HCT116 (cell line): ENCODE measurements at regions not wholly inside any gene's neighbourhood (a gene's known extent, or its start where the extent isn't known, plus 50 kb on each side); places are given as distances from the start of the nearest gene placed in this dataset.

ENCODE experiments used
- ATAC-seq: fragments of 200-7000 bp; cut with Tn5 transposase; 2 replicates; pipeline ENCODE4 v1.9.1; 2020; ENCODE audit warnings: mild to moderate bottlenecking, moderate library complexity
- BruUV-seq: library from RNA; stranded (reverse); fragments of 400-500 nt; replicated peaks from 2 replicates; lab custom pipeline; 2021; lab: Mats Ljungman, UMichigan
- CTCF ChIA-PET: fragments of 300-600 bp; sonication (Branson Sonifier 250); formaldehyde crosslinking; loops from one replicate; lab custom pipeline; 2021; ENCODE audit warnings: antibody characterized with exemption; lab: Charles Lee
- POLR2A ChIA-PET: fragments of 300-600, 350-600 bp; sonication (Branson Sonifier 250); formaldehyde crosslinking; loops from one replicate; lab custom pipeline; 2021; ENCODE audit warnings: antibody characterized with exemption; lab: Charles Lee
- RAD21 ChIA-PET, 2 experiments: fragments of 300-600 bp; sonication (Branson Sonifier 250); formaldehyde crosslinking; loops; one replicate each; lab custom pipeline; 2023; ENCODE audit warnings: low total read pairs in 2 of 2; ENCODE audit not compliant: uncharacterized antibody in 2 of 2, unreplicated experiment in 2 of 2, low non-redundant PET in 1 of 2; lab: Charles Lee
- DNase-seq: peaks from one replicate; pipeline ENCODE4 v3.0.0-alpha.2; 2010; ENCODE audit warnings: low read depth, low spot score
- H2AFZ ChIP-seq: fragments of 200-600 bp; shearing (Covaris generic), sonication (generic); 2 replicates; pipeline ENCODE4 v1.6.1; 2017; ENCODE audit warnings: low read depth, mixed run types, mixed read lengths, antibody characterized with exemption, low read length; ENCODE audit not compliant: poor library complexity, severe bottlenecking
- H3K27ac ChIP-seq: 2 replicates; pipeline ENCODE4 v1.5.1; 2012; ENCODE audit warnings: low read depth, low read length
- H3K27me3 ChIP-seq: fragments of 200-600 bp; sonication (generic); 2 replicates; pipeline ENCODE4 v1.6.1; 2016; ENCODE audit warnings: mixed run types, low read length, mixed read lengths; ENCODE audit not compliant: insufficient read depth
- H3K36me3 ChIP-seq, 2 experiments: fragments of 200-500 bp in 1 of 2; fragments of 200-600 bp in 1 of 2; sonication (Bioruptor generic) in 1 of 2; sonication (generic) in 1 of 2; 2 replicates each; pipeline versions ENCODE4 v1.5.1 to v1.6.1; 2014 to 2016; ENCODE audit warnings: low read length in 2 of 2, inconsistent platforms in 1 of 2, mixed read lengths in 1 of 2, mixed run types in 1 of 2; ENCODE audit not compliant: insufficient read depth in 2 of 2, control insufficient read depth in 1 of 2
- H3K4me1 ChIP-seq, 2 experiments: fragments of 200-600 bp in 1 of 2; sonication (generic) in 1 of 2; 2 replicates each; pipeline versions ENCODE4 v1.5.1 to v1.6.1; 2012 to 2017; ENCODE audit warnings: low read length in 2 of 2, inconsistent platforms in 1 of 2, mild to moderate bottlenecking in 1 of 2, mixed read lengths in 1 of 2, mixed run types in 1 of 2, moderate library complexity in 1 of 2; ENCODE audit not compliant: insufficient read depth in 2 of 2, control insufficient read depth in 1 of 2
- H3K4me2 ChIP-seq: fragments of 200-600 bp; sonication (generic); 2 replicates; pipeline ENCODE4 v1.6.1; 2017; ENCODE audit warnings: mixed run types, low read length, mixed read lengths
- H3K4me3 ChIP-seq, 2 experiments: fragments of 200-600 bp in 1 of 2; sonication (generic) in 1 of 2; replicated peaks in 1 of 2; 2 replicates each; pipeline ENCODE4 v1.5.1; 2011 to 2016; ENCODE audit warnings: low read length in 2 of 2, control low read depth in 1 of 2, low read depth in 1 of 2, mild to moderate bottlenecking in 1 of 2, mixed read lengths in 1 of 2, mixed run types in 1 of 2
- H3K79me2 ChIP-seq: fragments of 200-600 bp; sonication (generic); 2 replicates; pipeline ENCODE4 v1.6.1; 2017; ENCODE audit warnings: mild to moderate bottlenecking, mixed run types, low read length, moderate library complexity, mixed read lengths; ENCODE audit not compliant: insufficient read depth
- H3K9ac ChIP-seq: fragments of 200-600 bp; sonication (generic); 2 replicates; pipeline ENCODE4 v1.6.1; 2016; ENCODE audit warnings: low read length, mixed read lengths
- H3K9me2 ChIP-seq: fragments of 200-600 bp; sonication (generic), shearing (Covaris generic); 2 replicates; pipeline ENCODE4 v1.6.1; 2017; ENCODE audit warnings: mixed run types, mild to moderate bottlenecking, moderate library complexity; ENCODE audit not compliant: insufficient read depth
- H3K9me3 ChIP-seq, 2 experiments: fragments of 200-500 bp in 1 of 2; fragments of 200-600 bp in 1 of 2; sonication (Bioruptor generic) in 1 of 2; sonication (generic) in 1 of 2; 2 replicates each; pipeline ENCODE4 v1.6.1; 2014 to 2017; ENCODE audit warnings: low read length in 2 of 2, mixed read lengths in 2 of 2, inconsistent platforms in 1 of 2, low read depth in 1 of 2, mild to moderate bottlenecking in 1 of 2, mixed run types in 1 of 2, moderate library complexity in 1 of 2; ENCODE audit not compliant: control insufficient read depth in 1 of 2, insufficient read depth in 1 of 2
- H4K20me1 ChIP-seq: fragments of 200-600 bp; sonication (generic), shearing (Covaris generic); 2 replicates; pipeline ENCODE4 v1.6.1; 2017; ENCODE audit warnings: mixed run types, mild to moderate bottlenecking, moderate library complexity; ENCODE audit not compliant: insufficient read depth
- CBX3 ChIP-seq: IDR thresholded peaks from 2 replicates; pipeline ENCODE4 v1.6.1; 2012; ENCODE audit warnings: low read depth
- CEBPB ChIP-seq: IDR thresholded peaks from 2 replicates; pipeline ENCODE4 v1.6.1; 2012; ENCODE audit warnings: low read depth
- ELF1 ChIP-seq: IDR thresholded peaks from 2 replicates; pipeline ENCODE4 v1.6.1; 2012; ENCODE audit warnings: low read depth, borderline replicate concordance
- EZH2 ChIP-seq: fragments of 200-600 bp; sonication (generic); IDR thresholded peaks from 2 replicates; pipeline ENCODE4 v1.6.1; 2017; ENCODE audit warnings: antibody characterized with exemption, mixed run types
- EZH2phosphoT487 ChIP-seq: fragments of 200-600 bp; IDR thresholded peaks from 2 replicates; pipeline ENCODE4 v1.6.1; 2018; ENCODE audit warnings: antibody characterized with exemption, borderline replicate concordance
- POLR2AphosphoS5 ChIP-seq: IDR thresholded peaks from 2 replicates; pipeline ENCODE4 v1.6.1; 2011; ENCODE audit warnings: mild to moderate bottlenecking, low read depth, low read length, moderate library complexity
- RAD21 ChIP-seq: IDR thresholded peaks from 2 replicates; pipeline ENCODE4 v1.6.1; 2012; ENCODE audit warnings: low read depth, mild to moderate bottlenecking
- SP1 ChIP-seq: IDR thresholded peaks from 2 replicates; pipeline ENCODE4 v1.6.1; 2012; ENCODE audit warnings: low read depth
- SRF ChIP-seq: IDR thresholded peaks from 2 replicates; pipeline ENCODE4 v1.6.1; 2012; ENCODE audit warnings: low read depth
- ZNF274 ChIP-seq: fragments of 200-500 bp; sonication (Bioruptor generic); IDR thresholded peaks from 2 replicates; pipeline ENCODE4 v1.6.1; 2014; ENCODE audit warnings: mild to moderate bottlenecking, low read depth, low read length, inconsistent platforms
- intact Hi-C: fragments of 100-400 bp; cut with micrococcal nuclease; formaldehyde crosslinking; loops from 2 replicates; pipeline ENCODE4 v1.10.0; 2022
- TF ChIP-seq, protein P1 (sequence below), 3 experiments: fragments of 200-600 bp in 1 of 3; sonication (generic) in 1 of 3; IDR thresholded peaks in 2 of 3; conservative IDR thresholded peaks in 1 of 3; 2 replicates each; pipeline ENCODE4 v1.5.1; 2012 to 2017; ENCODE audit warnings: low read depth in 2 of 3, low read length in 2 of 3, antibody characterized with exemption in 1 of 3, borderline replicate concordance in 1 of 3, control low read depth in 1 of 3, mild to moderate bottlenecking in 1 of 3, mixed read lengths in 1 of 3, mixed run types in 1 of 3, moderate library complexity in 1 of 3; ENCODE audit not compliant: insufficient read depth in 1 of 3
- TF ChIP-seq, protein P2 (sequence below): IDR thresholded peaks from 2 replicates; pipeline ENCODE4 v1.6.1; 2011; ENCODE audit warnings: mild to moderate bottlenecking, low read length, moderate library complexity; ENCODE audit not compliant: insufficient replicate concordance; ENCODE audit errors: extremely low read depth
- TF ChIP-seq, protein P3 (sequence below): IDR thresholded peaks from 2 replicates; pipeline ENCODE4 v1.6.1; 2012

DNA sequence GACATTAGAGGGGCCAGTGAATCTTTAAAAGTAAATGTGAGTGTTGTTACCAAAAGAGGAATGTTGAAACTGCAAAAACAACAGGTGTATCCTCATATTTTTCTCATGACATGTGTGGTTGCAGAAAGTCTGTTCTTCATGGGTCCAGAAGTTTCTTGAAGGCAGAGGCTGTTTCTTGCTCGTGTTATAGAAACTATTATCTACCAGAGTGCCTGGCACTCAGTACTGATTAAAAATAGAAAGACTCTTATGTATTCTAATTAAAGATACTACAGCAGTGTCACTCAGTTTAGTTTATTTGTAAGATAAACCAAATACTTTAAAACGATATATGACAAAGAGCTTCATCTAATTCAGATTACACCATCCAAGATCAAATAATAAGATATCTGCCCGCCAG, 1864.2 kb upstream of the WWC1 start:
- no peak overlapping the region for H3K27ac ChIP-seq
- H3K9ac ChIP-seq, result no peak overlapping the region
- H2AFZ ChIP-seq, result no peak overlapping the region
- H3K27me3 ChIP-seq, result no peaks in the 10 kb centered on the region
- H3K4me1 ChIP-seq, result no peaks in the 10 kb centered on the region
- no peak overlapping the region for H3K4me3 ChIP-seq
- peaks cover 4 to 13% of the 10 kb centered on the region in 2 experiments; a peak in 3 of 4 replicates for H3K9me3 ChIP-seq
- no peaks in the 10 kb centered on the region for H3K36me3 ChIP-seq
- RAD21 ChIA-PET, result no interaction called here
- BruUV-seq, result no TSS peak
- CTCF ChIA-PET, result no interaction called here
- no peaks in the 10 kb centered on the region for H3K9me2 ChIP-seq
- DNase-seq, result no peak
- POLR2A ChIA-PET, result no interaction called here
- H4K20me1 ChIP-seq, result no peaks in the 10 kb centered on the region
- no peaks in the 10 kb centered on the region for H3K79me2 ChIP-seq
- H3K4me2 ChIP-seq, result no peak overlapping the region
- TF ChIP-seq EZH2, result no peak
- TF ChIP-seq, protein P1, sequence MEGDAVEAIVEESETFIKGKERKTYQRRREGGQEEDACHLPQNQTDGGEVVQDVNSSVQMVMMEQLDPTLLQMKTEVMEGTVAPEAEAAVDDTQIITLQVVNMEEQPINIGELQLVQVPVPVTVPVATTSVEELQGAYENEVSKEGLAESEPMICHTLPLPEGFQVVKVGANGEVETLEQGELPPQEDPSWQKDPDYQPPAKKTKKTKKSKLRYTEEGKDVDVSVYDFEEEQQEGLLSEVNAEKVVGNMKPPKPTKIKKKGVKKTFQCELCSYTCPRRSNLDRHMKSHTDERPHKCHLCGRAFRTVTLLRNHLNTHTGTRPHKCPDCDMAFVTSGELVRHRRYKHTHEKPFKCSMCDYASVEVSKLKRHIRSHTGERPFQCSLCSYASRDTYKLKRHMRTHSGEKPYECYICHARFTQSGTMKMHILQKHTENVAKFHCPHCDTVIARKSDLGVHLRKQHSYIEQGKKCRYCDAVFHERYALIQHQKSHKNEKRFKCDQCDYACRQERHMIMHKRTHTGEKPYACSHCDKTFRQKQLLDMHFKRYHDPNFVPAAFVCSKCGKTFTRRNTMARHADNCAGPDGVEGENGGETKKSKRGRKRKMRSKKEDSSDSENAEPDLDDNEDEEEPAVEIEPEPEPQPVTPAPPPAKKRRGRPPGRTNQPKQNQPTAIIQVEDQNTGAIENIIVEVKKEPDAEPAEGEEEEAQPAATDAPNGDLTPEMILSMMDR (IDR thresholded peaks at IDR 0.05 in 2 of 3, conservative IDR thresholded peaks at IDR 0.05 in 1 of 3; ENCODE audit: borderline replicate concordance in 1 of 3, insufficient read depth in 1 of 3, low read depth in 2 of 3, low read length in 2 of 3), result no peak
- TF ChIP-seq, all 23 proteins: peak for 0
- ATAC-seq, result no peak
- intact Hi-C loops, result no loop called here

DNA sequence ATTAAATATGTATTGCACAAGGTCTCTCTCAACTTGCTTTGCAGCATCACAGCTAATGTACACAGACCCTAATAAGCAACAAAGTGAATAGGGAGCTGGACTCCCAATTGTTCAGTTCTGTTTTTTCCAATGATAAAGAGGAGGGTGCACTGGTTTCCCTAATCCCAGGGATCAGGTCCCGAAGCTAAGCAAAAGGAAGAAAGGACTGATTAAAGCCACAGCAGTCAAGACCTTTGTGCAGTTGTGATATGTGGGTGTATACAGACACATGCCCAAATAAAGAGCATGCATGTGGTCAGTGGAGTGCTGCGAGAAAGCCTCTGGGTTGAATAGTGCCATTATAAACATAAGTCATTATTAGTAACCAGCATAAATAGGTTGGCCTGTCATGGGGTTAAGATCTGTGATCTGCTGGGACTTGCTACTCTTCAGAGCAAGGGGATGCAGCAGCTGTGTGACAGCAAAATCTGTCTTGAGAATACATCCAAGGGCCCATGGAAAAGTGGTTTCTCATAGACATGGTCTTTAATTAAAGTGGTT, 1863.1 kb upstream of the WWC1 start:
- Histone ChIP-seq H2AFZ (no peak overlapping the region), H3K27ac (no peak overlapping the region), H4K20me1 (no peaks in the 10 kb centered on the region), H3K36me3 (no peaks in the 10 kb centered on the region), H3K4me1 (no peaks in the 10 kb centered on the region), H3K4me3 (no peak overlapping the region), H3K9ac (no peak overlapping the region), H3K4me2 (no peak overlapping the region), H3K27me3 (no peaks in the 10 kb centered on the region), H3K79me2 (no peaks in the 10 kb centered on the region), H3K9me3 (peaks cover 4 to 17% of the 10 kb centered on the region in 2 experiments; a peak in 3 of 4 replicates), H3K9me2 (no peaks in the 10 kb centered on the region)
- CTCF ChIA-PET, result no interaction called here
- ATAC-seq, result no peak
- intact Hi-C loops, result no loop called here
- DNase-seq, result no peak
- POLR2A ChIA-PET, result no interaction called here
- no TSS peak for BruUV-seq
- RAD21 ChIA-PET, result no interaction called here
- no peak for TF ChIP-seq POLR2AphosphoS5
- TF ChIP-seq, protein P2, sequence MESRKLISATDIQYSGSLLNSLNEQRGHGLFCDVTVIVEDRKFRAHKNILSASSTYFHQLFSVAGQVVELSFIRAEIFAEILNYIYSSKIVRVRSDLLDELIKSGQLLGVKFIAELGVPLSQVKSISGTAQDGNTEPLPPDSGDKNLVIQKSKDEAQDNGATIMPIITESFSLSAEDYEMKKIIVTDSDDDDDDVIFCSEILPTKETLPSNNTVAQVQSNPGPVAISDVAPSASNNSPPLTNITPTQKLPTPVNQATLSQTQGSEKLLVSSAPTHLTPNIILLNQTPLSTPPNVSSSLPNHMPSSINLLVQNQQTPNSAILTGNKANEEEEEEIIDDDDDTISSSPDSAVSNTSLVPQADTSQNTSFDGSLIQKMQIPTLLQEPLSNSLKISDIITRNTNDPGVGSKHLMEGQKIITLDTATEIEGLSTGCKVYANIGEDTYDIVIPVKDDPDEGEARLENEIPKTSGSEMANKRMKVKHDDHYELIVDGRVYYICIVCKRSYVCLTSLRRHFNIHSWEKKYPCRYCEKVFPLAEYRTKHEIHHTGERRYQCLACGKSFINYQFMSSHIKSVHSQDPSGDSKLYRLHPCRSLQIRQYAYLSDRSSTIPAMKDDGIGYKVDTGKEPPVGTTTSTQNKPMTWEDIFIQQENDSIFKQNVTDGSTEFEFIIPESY, result no peak
- TF ChIP-seq CBX3, result no peak
- TF ChIP-seq EZH2phosphoT487, result no peak
- no peak for TF ChIP-seq RAD21
- TF ChIP-seq, protein P3, sequence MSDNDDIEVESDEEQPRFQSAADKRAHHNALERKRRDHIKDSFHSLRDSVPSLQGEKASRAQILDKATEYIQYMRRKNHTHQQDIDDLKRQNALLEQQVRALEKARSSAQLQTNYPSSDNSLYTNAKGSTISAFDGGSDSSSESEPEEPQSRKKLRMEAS, result no peak
- TF ChIP-seq ELF1, result no peak
- TF ChIP-seq SRF, result no peak
- no peak for TF ChIP-seq SP1
- TF ChIP-seq CEBPB, result no peak
- no peak for TF ChIP-seq ZNF274
- TF ChIP-seq EZH2, result no peak
- TF ChIP-seq, protein P1 (IDR thresholded peaks at IDR 0.05 in 2 of 3, conservative IDR thresholded peaks at IDR 0.05 in 1 of 3; ENCODE audit: borderline replicate concordance in 1 of 3, insufficient read depth in 1 of 3, low read depth in 2 of 3, low read length in 2 of 3), result no peak
